Spleen (tissue), 7 donors: ENCODE measurements at regions not wholly inside any gene's neighbourhood (a gene's known extent, or its start where the extent isn't known, plus 50 kb on each side); places are given as distances from the start of the nearest gene placed in this dataset.
"Not testable (repeated sequence)": the region's sequence is repeated elsewhere in the genome, so short reads cannot be mapped to it uniquely, and the experiment has no call there.

Experiments
- CTCF ChIP-seq, 11 experiments: fragments of 200-600 bp in 7 of 11; fragments of 450-650 bp in 4 of 11; sonication (generic) in 4 of 11; IDR thresholded peaks in 8 of 11; conservative IDR thresholded peaks in 3 of 11; 1 replicate in 7 of 11; 2 replicates in 4 of 11; pipeline versions ENCODE4 v1.4.0 to v1.8.0; 2016 to 2021; ENCODE audit warnings: antibody characterized with exemption in 11 of 11, inconsistent platforms in 4 of 11, mild to moderate bottlenecking in 1 of 11
- POLR2A ChIP-seq, 3 donors: fragments of 450-650 bp; IDR thresholded peaks; one replicate each; pipeline ENCODE4 v1.5.1; 2017; ENCODE audit warnings: antibody characterized with exemption in 3 of 3, mild to moderate bottlenecking in 1 of 3
- POLR2AphosphoS5 ChIP-seq, 3 donors: sonication (generic); formaldehyde crosslinking; IDR thresholded peaks; one replicate each; pipeline ENCODE4 v1.5.1; 2017; ENCODE audit warnings: antibody characterized with exemption in 3 of 3
- donor health status: DM: no; HTN: no; CAD: no; lungs with moderate emphysema.
- donor health status: DM: no; HTN: no; CAD: no.
- donor health status: DM: no; HTN: no; CAD: no.

DNA sequence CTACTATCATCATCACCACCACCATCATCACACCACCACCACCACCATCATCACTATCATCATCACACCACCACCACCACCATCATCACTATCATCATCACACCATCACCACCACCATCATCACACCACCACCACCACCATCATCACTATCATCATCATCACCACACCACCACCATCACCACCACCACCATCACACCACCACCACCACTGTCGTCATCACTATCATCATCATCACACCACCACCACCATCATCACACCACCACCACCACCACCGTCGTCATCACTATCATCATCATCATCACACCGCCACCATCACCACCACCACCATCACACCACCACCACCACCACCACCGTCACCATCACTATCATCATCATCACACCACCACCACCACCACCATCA lies 100.1 kb downstream of the BUB3 start:
- TF ChIP-seq POLR2A (IDR thresholded peaks at IDR 0.05); CTCF (IDR thresholded peaks at IDR 0.05 in 8 of 11, conservative IDR thresholded peaks at IDR 0.05 in 3 of 11); POLR2AphosphoS5 (IDR thresholded peaks at IDR 0.05): not testable (repeated sequence)
